Fibroblast of lung (primary cell): ENCODE measurements at regions not wholly inside any gene's neighbourhood (a gene's known extent, or its start where the extent isn't known, plus 50 kb on each side); places are given as distances from the start of the nearest gene placed in this dataset.

Source experiments
- EZH2 ChIP-seq: IDR thresholded peaks from 2 replicates; pipeline ENCODE4 v1.5.1; 2012; ENCODE audit warnings: low read length, control low read depth, mild to moderate bottlenecking; ENCODE audit errors: missing control alignments
- TF ChIP-seq, protein P1 (sequence below), 2 donors: IDR thresholded peaks in 1 of 2; conservative IDR thresholded peaks in 1 of 2; 1 replicate in 1 of 2; 2 replicates in 1 of 2; pipeline ENCODE4 v1.5.1; 2011 to 2012; ENCODE audit warnings: low read length in 2 of 2, control low read depth in 1 of 2, inconsistent platforms in 1 of 2, low read depth in 1 of 2, mild to moderate bottlenecking in 1 of 2

DNA sequence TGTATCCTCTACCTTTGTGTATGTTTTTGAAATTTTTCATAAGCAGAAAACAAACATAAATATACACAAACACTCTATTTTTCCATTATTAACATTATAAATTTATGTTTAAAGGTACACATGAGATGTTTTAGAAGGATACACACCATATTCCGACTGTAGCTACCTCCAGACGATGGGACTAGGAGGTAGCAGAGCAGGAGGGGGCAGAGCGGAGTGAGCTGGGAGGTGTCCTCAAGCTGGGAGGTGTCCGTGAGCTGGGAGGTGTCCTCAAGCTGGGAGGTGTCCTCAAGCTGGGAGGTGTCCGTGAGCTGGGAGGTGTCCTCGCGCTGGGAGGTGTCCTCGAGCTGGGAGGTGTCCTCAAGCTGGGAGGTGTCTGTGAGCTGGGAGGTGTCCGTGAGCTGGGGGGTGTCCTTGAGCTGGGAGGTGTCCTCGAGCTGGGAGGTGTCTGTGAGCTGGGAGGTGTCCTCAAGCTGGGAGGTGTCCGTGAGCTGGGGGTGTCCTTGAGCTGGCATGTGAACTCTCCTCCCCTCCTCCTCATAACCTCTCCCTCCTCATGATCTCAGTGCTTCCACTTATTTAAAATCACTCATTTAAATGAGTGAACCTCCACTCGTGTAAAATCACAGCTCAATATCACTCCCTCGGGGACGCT, 346.9 kb upstream of the SFSWAP start:
- TF ChIP-seq, protein P1, sequence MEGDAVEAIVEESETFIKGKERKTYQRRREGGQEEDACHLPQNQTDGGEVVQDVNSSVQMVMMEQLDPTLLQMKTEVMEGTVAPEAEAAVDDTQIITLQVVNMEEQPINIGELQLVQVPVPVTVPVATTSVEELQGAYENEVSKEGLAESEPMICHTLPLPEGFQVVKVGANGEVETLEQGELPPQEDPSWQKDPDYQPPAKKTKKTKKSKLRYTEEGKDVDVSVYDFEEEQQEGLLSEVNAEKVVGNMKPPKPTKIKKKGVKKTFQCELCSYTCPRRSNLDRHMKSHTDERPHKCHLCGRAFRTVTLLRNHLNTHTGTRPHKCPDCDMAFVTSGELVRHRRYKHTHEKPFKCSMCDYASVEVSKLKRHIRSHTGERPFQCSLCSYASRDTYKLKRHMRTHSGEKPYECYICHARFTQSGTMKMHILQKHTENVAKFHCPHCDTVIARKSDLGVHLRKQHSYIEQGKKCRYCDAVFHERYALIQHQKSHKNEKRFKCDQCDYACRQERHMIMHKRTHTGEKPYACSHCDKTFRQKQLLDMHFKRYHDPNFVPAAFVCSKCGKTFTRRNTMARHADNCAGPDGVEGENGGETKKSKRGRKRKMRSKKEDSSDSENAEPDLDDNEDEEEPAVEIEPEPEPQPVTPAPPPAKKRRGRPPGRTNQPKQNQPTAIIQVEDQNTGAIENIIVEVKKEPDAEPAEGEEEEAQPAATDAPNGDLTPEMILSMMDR (conservative IDR thresholded peaks at IDR 0.05 in 1 of 2, IDR thresholded peaks at IDR 0.05 in 1 of 2; ENCODE audit: low read depth in 1 of 2, low read length in 2 of 2) = no peak
- TF ChIP-seq EZH2 = no peak
